Erythroblast (primary cell): ENCODE measurements at regions not wholly inside any gene's neighbourhood (a gene's known extent, or its start where the extent isn't known, plus 50 kb on each side); places are given as distances from the start of the nearest gene placed in this dataset.

Experiments
- DNase-seq, 2 experiments: peaks; one replicate each; lab custom pipeline; 2025; lab: John Stamatoyannopoulos, UW
- GATA1 ChIP-seq: IDR thresholded peaks from 2 replicates; pipeline ENCODE4 v1.6.1; 2011; ENCODE audit warnings: low read depth, mild to moderate bottlenecking, control low read depth, low read length, moderate library complexity
- POLR2A ChIP-seq: IDR thresholded peaks from 2 replicates; pipeline ENCODE4 v1.6.1; 2011; ENCODE audit warnings: mild to moderate bottlenecking, low read length

- TF ChIP-seq GATA1: no peak
- TF ChIP-seq POLR2A: no peak
- no peak for DNase-seq
Measured at GRCh38 chr6:167569041-167569805, 244.3 kb downstream of the TTLL2 start.

- no peak for DNase-seq
- TF ChIP-seq GATA1 (no peak), POLR2A (no peak)
Measured at GRCh38 chr6:167569879-167570278, 245.0 kb downstream of the TTLL2 start.

GRCh38 chr6:167570460-167571400 is 245.8 kb downstream of the TTLL2 start:
- TF ChIP-seq GATA1 (no peak), POLR2A (no peak)

GRCh38 chr6:167571550-167571949 is 246.7 kb downstream of the TTLL2 start:
- TF ChIP-seq POLR2A: no peak
- no peak for TF ChIP-seq GATA1
- DNase-seq: no peak

More at GRCh38 chr6:167570460-167571400, 245.8 kb downstream of the TTLL2 start:
- DNase-seq: no peak

GRCh38 chr6:167572106-167572505 is 247.2 kb downstream of the TTLL2 start:
- TF ChIP-seq POLR2A (no peak), GATA1 (no peak)
- DNase-seq: no peak

DNA sequence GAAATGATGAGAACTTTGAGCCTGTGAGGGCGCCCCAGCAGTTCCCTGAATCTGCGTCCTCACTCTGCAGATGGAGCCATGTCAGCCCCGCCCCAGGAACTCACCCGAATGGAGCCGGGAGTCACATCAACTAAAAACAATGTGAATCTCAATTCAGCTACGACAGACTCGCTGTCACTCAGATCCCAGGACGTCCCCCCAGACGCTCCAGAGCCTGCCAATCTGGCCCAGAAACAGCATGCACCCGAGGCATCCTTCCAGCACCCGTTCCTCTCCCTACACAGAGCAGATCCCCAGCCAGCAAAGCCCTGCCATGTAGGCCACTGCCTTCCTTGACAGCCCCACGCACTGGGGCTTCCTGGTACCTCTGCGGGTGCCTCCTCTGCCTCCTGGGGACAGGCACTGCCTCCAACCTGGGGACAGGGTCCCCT is 248.0 kb downstream of the TTLL2 start:
- TF ChIP-seq POLR2A (no peak), GATA1 (no peak)
- DNase-seq: no peak

GRCh38 chr6:167573461-167574215 is 248.8 kb downstream of the TTLL2 start:
- no peak for TF ChIP-seq POLR2A
- TF ChIP-seq GATA1: no peak
- no peak for DNase-seq

DNA sequence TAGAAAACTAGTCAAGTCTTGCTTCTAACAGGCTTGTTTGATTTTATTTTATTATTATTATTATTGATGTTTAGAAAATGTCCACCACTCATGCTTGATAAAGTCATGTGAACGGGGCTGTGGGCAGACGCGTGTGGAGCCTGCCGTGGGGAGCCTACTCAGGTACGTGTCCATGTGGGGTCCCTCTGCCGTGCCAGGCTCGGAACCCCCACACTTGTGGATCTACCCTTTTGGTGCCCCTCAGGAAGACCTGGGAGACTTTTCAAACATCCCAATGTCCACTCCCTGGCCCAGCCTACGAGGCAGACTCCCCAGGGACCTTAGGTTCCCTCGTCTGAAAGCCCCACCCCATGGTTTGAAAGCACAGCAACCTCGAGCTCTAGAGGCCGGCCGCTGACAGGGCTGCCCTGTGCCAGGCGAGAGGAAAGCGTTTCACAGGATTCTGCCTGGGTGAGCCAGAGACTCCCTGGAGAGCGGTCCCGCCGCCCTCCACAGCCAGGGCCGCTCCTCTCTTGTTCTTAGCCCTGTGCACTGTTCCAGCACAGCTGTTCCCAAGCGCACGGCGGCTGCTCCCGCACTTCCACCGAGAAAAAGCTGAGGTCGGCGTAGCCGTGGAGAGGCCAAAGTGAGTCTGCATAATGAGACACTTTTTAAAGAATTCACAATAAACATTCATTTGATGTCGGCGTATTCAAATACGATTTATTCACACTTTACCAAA is 249.7 kb downstream of the TTLL2 start:
- no peak for DNase-seq
- TF ChIP-seq POLR2A: no peak
- TF ChIP-seq GATA1: no peak

- TF ChIP-seq GATA1 (no peak), POLR2A (no peak)
Measured at GRCh38 chr6:167575158-167575696, 250.3 kb downstream of the TTLL2 start.

DNA sequence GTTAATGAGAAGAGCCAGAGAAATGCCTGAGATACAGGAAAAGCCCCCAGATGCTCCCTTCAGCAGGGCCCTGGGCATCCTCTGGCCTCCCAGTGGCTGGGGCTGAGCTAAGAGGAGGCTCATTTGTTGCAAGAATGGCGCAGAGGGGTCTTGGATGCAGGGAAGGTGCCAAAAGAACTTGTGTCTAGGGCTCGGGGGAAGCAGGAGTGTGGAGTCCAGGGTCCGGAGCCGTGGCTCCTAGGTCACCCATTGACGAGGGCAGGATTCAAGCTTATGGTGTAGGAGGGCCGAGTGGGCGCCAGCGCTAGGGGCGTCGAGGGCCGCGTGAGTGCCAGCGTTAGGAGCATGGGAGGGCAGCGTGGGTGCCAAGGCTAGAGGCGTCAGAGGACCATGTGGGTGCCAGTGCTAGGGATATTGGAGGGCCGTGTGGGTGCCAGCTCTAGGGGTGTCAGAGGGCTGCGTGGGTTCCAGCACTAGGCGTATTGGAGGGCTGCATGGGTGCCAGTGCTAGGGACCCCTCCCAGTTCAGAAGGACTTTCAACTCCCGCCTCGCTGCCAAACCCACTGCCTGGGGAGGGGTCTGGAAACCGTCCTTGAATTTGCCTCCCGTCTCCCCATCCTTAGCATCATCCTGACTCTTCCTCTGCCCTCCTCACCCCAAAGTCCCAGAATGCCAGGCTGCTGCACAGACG is 250.5 kb upstream of the AFDN start:
- no peak for TF ChIP-seq GATA1
- no peak for TF ChIP-seq POLR2A
- no peak for DNase-seq

More at GRCh38 chr6:167575158-167575696, 250.3 kb downstream of the TTLL2 start:
- no peak for DNase-seq

DNA sequence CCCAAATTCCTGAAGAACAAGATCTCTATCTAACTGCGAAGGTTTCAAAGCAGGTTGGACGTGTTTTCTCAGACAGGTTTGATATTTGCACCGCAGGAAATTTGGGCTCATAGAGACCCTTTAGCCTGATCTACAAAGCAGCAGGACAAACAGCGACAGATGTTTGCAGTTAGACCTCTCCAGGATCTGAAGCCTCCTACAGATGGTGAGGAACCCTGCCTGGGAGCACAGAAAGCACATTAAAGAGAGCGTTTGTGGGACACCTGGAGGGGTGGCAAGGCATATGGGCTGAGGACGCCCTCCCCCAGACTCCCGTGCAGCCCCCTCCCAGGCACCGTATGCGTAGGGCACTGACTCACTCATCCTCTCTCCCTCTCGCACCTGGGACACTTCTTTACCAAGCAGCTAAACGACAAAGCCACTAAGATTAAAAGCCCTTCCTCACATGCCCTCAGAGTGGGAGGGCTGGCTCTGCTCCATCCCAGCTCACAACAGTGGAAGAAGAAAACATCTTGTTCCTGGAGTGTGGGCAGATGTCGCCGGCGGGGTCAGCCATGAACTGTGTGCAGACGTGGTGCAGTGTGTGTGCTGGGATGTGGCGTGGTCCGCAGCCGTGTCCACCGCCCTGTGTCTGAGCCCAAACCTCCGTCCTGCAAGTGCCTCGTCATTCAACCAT is 249.7 kb upstream of the AFDN start:
- TF ChIP-seq POLR2A (no peak), GATA1 (no peak)

More for the DNA sequence above, 249.7 kb upstream of the AFDN start:
- DNase-seq: no peak
